RWPE2 (cell line): ENCODE measurements at regions not wholly inside any gene's neighbourhood (a gene's known extent, or its start where the extent isn't known, plus 50 kb on each side); places are given as distances from the start of the nearest gene placed in this dataset.

Experiments
- ATAC-seq: fragments of 200-7000 bp; cut with Tn5 transposase; 3 replicates; pipeline ENCODE4 v1.9.1; 2021; ENCODE audit warnings: low read depth
- DNase-seq: peaks from one replicate; pipeline ENCODE4 v3.0.0-alpha.2; 2020; ENCODE audit warnings: low spot score
- H3K27ac ChIP-seq: fragments of 450-650 bp; 2 replicates; pipeline ENCODE4 v1.5.1; 2017; ENCODE audit warnings: mild to moderate bottlenecking; ENCODE audit not compliant: poor library complexity, severe bottlenecking
- H3K27me3 ChIP-seq: fragments of 250-450 bp; sonication (Bioruptor Pico); 2 replicates; pipeline ENCODE4 v1.5.1; 2021; ENCODE audit warnings: mild to moderate bottlenecking, moderate library complexity; ENCODE audit not compliant: insufficient read depth, poor library complexity, severe bottlenecking
- H3K36me3 ChIP-seq: fragments of 250-450 bp; sonication (Bioruptor Pico); 2 replicates; pipeline ENCODE4 v1.5.1; 2020; ENCODE audit warnings: low read depth, mild to moderate bottlenecking, moderate library complexity
- H3K4me1 ChIP-seq: fragments of 250-450 bp; sonication (Bioruptor Pico); 2 replicates; pipeline ENCODE4 v1.5.1; 2021; ENCODE audit warnings: mild to moderate bottlenecking, moderate library complexity; ENCODE audit not compliant: insufficient read depth, poor library complexity, severe bottlenecking
- H3K4me3 ChIP-seq: fragments of 250-450 bp; sonication (Bioruptor Pico); 2 replicates; pipeline ENCODE4 v1.5.1; 2021; ENCODE audit warnings: mild to moderate bottlenecking, moderate library complexity; ENCODE audit not compliant: severe bottlenecking
- H3K9me3 ChIP-seq: fragments of 250-450 bp; sonication (Bioruptor Pico); 2 replicates; pipeline ENCODE4 v1.5.1; 2021; ENCODE audit warnings: mild to moderate bottlenecking, moderate library complexity; ENCODE audit not compliant: severe bottlenecking
- CTCF ChIP-seq: fragments of 450-650 bp; IDR thresholded peaks from one replicate; pipeline ENCODE4 v1.5.1; 2017; ENCODE audit warnings: mild to moderate bottlenecking, moderate library complexity; ENCODE audit not compliant: poor library complexity, severe bottlenecking

- TF ChIP-seq CTCF: no peak
- Histone ChIP-seq H3K27ac (no peak overlapping the region), H3K9me3 (no peaks in the 10 kb centered on the region), H3K4me1 (no peaks in the 10 kb centered on the region), H3K4me3 (no peak overlapping the region), H3K27me3 (no peaks in the 10 kb centered on the region), H3K36me3 (no peaks in the 10 kb centered on the region)
- ATAC-seq: no peak
- no peak for DNase-seq
Measured at GRCh38 chrX:99095965-99096635, 1314.0 kb downstream of the PCDH19 start.

GRCh38 chrX:99091459-99091858, 1318.6 kb downstream of the PCDH19 start:
- no peak for TF ChIP-seq CTCF
- Histone ChIP-seq H3K36me3 (no peaks in the 10 kb centered on the region), H3K27ac (no peak overlapping the region), H3K27me3 (no peaks in the 10 kb centered on the region), H3K4me1 (no peaks in the 10 kb centered on the region), H3K4me3 (no peak overlapping the region), H3K9me3 (no peaks in the 10 kb centered on the region)
- ATAC-seq (no peak), DNase-seq (no peak)

- no peak for ATAC-seq
- H3K27me3 ChIP-seq: no peaks in the 10 kb centered on the region
- H3K9me3 ChIP-seq: no peaks in the 10 kb centered on the region
- DNase-seq: no peak
- no peak overlapping the region for H3K4me3 ChIP-seq
- no peaks in the 10 kb centered on the region for H3K4me1 ChIP-seq
- no peaks in the 10 kb centered on the region for H3K36me3 ChIP-seq
- H3K27ac ChIP-seq: no peak overlapping the region
- no peak for TF ChIP-seq CTCF
Measured at GRCh38 chrX:99078301-99078700, 1331.8 kb downstream of the PCDH19 start.

- no peak for TF ChIP-seq CTCF
- Histone ChIP-seq H3K27ac (no peak overlapping the region), H3K36me3 (no peaks in the 10 kb centered on the region), H3K27me3 (no peaks in the 10 kb centered on the region), H3K4me1 (no peaks in the 10 kb centered on the region), H3K4me3 (no peak overlapping the region), H3K9me3 (no peaks in the 10 kb centered on the region)
- DNase-seq: no peak
- no peak for ATAC-seq
Measured at GRCh38 chrX:99077099-99077498, 1333.0 kb downstream of the PCDH19 start.

- Histone ChIP-seq H3K4me1 (no peaks in the 10 kb centered on the region), H3K9me3 (no peaks in the 10 kb centered on the region), H3K4me3 (no peak overlapping the region), H3K36me3 (no peaks in the 10 kb centered on the region), H3K27ac (no peak overlapping the region), H3K27me3 (no peaks in the 10 kb centered on the region)
- ATAC-seq: no peak
- no peak for DNase-seq
- no peak for TF ChIP-seq CTCF
Measured at GRCh38 chrX:99073551-99073950, 1336.5 kb downstream of the PCDH19 start.
